ENCODE measurements at regions not wholly inside any gene's neighbourhood (a gene's known extent, or its start where the extent isn't known, plus 50 kb on each side); places are given as distances from the start of the nearest gene placed in this dataset.

- DNase-seq (ENCODE audit: low read depth in 2 of 2): no peak
- no peak overlapping the region for H3K4me3 ChIP-seq (replicated peaks in 1 of 2; ENCODE audit: low read depth in 2 of 2, low read length in 2 of 2)
- TF ChIP-seq, protein P1, sequence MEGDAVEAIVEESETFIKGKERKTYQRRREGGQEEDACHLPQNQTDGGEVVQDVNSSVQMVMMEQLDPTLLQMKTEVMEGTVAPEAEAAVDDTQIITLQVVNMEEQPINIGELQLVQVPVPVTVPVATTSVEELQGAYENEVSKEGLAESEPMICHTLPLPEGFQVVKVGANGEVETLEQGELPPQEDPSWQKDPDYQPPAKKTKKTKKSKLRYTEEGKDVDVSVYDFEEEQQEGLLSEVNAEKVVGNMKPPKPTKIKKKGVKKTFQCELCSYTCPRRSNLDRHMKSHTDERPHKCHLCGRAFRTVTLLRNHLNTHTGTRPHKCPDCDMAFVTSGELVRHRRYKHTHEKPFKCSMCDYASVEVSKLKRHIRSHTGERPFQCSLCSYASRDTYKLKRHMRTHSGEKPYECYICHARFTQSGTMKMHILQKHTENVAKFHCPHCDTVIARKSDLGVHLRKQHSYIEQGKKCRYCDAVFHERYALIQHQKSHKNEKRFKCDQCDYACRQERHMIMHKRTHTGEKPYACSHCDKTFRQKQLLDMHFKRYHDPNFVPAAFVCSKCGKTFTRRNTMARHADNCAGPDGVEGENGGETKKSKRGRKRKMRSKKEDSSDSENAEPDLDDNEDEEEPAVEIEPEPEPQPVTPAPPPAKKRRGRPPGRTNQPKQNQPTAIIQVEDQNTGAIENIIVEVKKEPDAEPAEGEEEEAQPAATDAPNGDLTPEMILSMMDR (IDR thresholded peaks at IDR 0.05; ENCODE audit: low read depth, low read length): no peak
Observed at GRCh38 chr16:61366006-61366405, 670.2 kb downstream of the CDH8 start.

GRCh38 chr16:61364990-61365389, 671.2 kb downstream of the CDH8 start:
- TF ChIP-seq, protein P1 (IDR thresholded peaks at IDR 0.05; ENCODE audit: low read depth, low read length): no peak

GRCh38 chr16:61362585-61362984, 673.7 kb downstream of the CDH8 start:
- TF ChIP-seq, protein P1 (IDR thresholded peaks at IDR 0.05; ENCODE audit: low read depth, low read length): no peak
- H3K4me3 ChIP-seq (replicated peaks in 1 of 2; ENCODE audit: low read depth in 2 of 2, low read length in 2 of 2): no peak overlapping the region

More at GRCh38 chr16:61364990-61365389, 671.2 kb downstream of the CDH8 start:
- H3K4me3 ChIP-seq (replicated peaks in 1 of 2; ENCODE audit: low read depth in 2 of 2, low read length in 2 of 2): no peak overlapping the region
- DNase-seq (ENCODE audit: low read depth in 2 of 2): no peak

GRCh38 chr16:61344791-61345190, 691.4 kb downstream of the CDH8 start:
- TF ChIP-seq, protein P1 (IDR thresholded peaks at IDR 0.05; ENCODE audit: low read depth, low read length): no peak
- DNase-seq (ENCODE audit: low read depth in 2 of 2): no peak
- H3K4me3 ChIP-seq (replicated peaks in 1 of 2; ENCODE audit: low read depth in 2 of 2, low read length in 2 of 2): no peak overlapping the region

More at GRCh38 chr16:61362585-61362984, 673.7 kb downstream of the CDH8 start:
- DNase-seq (ENCODE audit: low read depth in 2 of 2): no peak

DNA sequence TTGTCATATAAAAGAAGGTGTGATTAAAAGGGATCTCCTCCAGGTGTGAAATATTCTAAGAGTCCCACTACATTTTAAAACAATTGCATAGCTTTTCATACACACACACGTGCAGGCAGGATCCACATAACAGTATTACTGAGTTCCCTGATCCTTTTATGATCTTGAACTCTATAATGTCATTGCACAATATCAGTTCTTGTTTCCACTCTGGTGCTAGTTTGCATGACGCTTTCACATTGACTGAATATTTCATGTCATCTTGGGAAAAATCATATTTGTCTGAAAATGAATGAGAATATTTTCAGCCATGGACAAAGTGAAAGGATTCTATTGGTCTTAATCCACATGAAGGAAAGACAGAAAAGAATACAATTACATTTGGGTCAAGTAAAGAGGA, 703.8 kb downstream of the CDH8 start:
- H3K4me3 ChIP-seq (replicated peaks in 1 of 2; ENCODE audit: low read depth in 2 of 2, low read length in 2 of 2): no peak overlapping the region
- TF ChIP-seq, protein P1 (IDR thresholded peaks at IDR 0.05; ENCODE audit: low read depth, low read length): no peak
- DNase-seq (ENCODE audit: low read depth in 2 of 2): no peak

- TF ChIP-seq, protein P1 (IDR thresholded peaks at IDR 0.05; ENCODE audit: low read depth, low read length): no peak
- DNase-seq (ENCODE audit: low read depth in 2 of 2): no peak
- no peak overlapping the region for H3K4me3 ChIP-seq (replicated peaks in 1 of 2; ENCODE audit: low read depth in 2 of 2, low read length in 2 of 2)
Observed at GRCh38 chr16:61324044-61324443, 712.2 kb downstream of the CDH8 start.

DNA sequence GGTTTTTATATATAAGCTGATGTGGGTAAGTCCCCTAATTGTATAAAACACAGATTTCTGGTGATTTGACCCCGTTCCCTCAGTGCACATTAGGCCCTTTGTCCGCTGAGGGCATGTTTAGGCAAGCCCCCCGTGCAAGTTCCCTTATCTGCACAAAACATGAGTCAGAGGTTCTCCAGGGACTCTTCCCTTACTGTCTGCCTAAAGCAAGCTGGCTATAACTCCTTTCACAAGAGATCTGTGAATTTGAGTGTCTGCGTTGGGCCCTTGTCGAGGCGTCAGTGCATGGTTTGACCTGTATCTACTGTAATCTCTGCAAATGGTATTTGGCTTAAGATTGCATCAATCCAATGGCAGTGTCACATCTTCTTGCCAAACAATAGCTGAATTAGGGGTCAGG, 712.8 kb downstream of the CDH8 start:
- TF ChIP-seq, protein P1 (IDR thresholded peaks at IDR 0.05; ENCODE audit: low read depth, low read length): no peak
- DNase-seq (ENCODE audit: low read depth in 2 of 2): peak; percentile 8 to 58
- no peak overlapping the region for H3K4me3 ChIP-seq (replicated peaks in 1 of 2; ENCODE audit: low read depth in 2 of 2, low read length in 2 of 2)
